Epithelial cell of proximal tubule (primary cell): ENCODE measurements at regions not wholly inside any gene's neighbourhood (a gene's known extent, or its start where the extent isn't known, plus 50 kb on each side); places are given as distances from the start of the nearest gene placed in this dataset.
"Not testable (repeated sequence)": the region's sequence is repeated elsewhere in the genome, so short reads cannot be mapped to it uniquely, and the experiment has no call there.

Experiments used
- DNase-seq: peaks from one replicate; pipeline ENCODE4 v3.0.0-alpha.2; 2011; ENCODE audit warnings: low read depth
- H3K4me3 ChIP-seq: 2 replicates; pipeline ENCODE4 v1.5.1; 2011; ENCODE audit warnings: low read depth, mild to moderate bottlenecking, low read length
- TF ChIP-seq, protein P1 (sequence below): conservative IDR thresholded peaks from 2 replicates; pipeline ENCODE4 v1.5.1; 2012; ENCODE audit warnings: low read depth, mild to moderate bottlenecking, low read length

- TF ChIP-seq, protein P1, sequence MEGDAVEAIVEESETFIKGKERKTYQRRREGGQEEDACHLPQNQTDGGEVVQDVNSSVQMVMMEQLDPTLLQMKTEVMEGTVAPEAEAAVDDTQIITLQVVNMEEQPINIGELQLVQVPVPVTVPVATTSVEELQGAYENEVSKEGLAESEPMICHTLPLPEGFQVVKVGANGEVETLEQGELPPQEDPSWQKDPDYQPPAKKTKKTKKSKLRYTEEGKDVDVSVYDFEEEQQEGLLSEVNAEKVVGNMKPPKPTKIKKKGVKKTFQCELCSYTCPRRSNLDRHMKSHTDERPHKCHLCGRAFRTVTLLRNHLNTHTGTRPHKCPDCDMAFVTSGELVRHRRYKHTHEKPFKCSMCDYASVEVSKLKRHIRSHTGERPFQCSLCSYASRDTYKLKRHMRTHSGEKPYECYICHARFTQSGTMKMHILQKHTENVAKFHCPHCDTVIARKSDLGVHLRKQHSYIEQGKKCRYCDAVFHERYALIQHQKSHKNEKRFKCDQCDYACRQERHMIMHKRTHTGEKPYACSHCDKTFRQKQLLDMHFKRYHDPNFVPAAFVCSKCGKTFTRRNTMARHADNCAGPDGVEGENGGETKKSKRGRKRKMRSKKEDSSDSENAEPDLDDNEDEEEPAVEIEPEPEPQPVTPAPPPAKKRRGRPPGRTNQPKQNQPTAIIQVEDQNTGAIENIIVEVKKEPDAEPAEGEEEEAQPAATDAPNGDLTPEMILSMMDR, result no peak
- no peak overlapping the region for H3K4me3 ChIP-seq
- DNase-seq, result no peak
Observed at GRCh38 chr12:68482660-68483059, 128.0 kb upstream of the RAP1B start.

DNA sequence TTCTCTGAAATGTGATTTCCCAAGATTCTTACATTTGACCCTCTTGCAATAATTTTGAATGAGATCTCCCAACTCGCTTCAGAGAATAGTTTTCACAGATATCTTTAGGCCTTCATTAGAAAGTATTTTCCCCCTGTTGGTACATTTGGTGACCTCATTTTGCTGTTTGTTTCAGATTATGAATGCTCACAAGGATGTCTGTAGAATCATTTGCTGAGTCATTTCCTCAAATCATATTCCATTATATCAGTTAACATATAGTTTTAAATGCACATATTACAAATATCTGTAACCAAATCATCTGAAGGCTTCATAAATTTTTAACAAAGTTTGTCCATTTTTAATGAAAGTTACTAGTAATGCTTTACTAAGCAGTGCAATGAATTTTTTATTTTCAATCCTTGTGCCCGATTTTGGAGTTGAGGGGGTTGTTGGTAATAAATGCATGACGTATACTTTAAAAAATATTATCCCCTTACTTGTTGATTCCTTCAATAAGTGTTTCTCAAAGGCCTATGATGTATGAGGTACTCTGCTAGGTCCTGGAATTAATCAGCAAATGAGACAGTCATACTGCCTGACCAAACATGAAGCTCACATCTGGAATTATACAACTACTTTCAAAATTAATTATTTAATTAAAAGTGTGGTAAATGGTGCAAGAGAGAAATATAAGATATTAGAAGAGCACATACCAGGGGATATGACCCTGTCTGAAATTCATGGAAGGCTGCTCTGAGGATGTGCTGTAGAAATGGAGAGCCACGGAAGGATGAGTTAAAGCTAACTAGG is 126.9 kb upstream of the RAP1B start:
- no peak overlapping the region for H3K4me3 ChIP-seq
- DNase-seq, result no peak
- TF ChIP-seq, protein P1, result no peak

- not testable (repeated sequence) for DNase-seq
Observed at GRCh38 chr12:68484578-68484977, 126.1 kb upstream of the RAP1B start.

DNA sequence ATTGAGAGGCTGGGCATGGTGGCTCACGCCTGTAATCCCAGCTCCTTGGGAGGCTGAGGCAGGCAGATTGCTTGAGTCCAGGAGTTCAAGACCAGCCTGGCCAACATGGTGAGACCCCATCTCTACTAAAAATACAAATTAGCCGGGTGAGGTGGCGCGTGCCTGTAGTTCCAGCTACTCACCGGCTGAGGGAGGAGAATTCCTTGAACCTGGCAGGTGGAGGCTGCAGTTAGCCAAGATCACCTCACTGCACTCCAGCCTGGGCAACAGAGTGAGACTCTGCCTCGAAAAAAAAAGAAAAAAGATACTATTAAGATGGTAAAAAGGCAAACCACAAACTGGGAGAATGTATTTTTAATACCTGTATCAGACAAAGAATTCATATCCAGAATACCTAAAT is 124.2 kb upstream of the RAP1B start:
- H3K4me3 ChIP-seq, DNase-seq: not testable (repeated sequence)

More at GRCh38 chr12:68484578-68484977, 126.1 kb upstream of the RAP1B start:
- H3K4me3 ChIP-seq, result not testable (repeated sequence)

- no peak overlapping the region for H3K4me3 ChIP-seq
- DNase-seq, result no peak
- TF ChIP-seq, protein P1, result no peak
Observed at GRCh38 chr12:68487721-68488309, 122.9 kb upstream of the RAP1B start.

GRCh38 chr12:68489273-68489672 is 121.4 kb upstream of the RAP1B start:
- DNase-seq, result no peak
- TF ChIP-seq, protein P1, result no peak

GRCh38 chr12:68490476-68490875 is 120.2 kb upstream of the RAP1B start:
- TF ChIP-seq, protein P1, result no peak
- no peak overlapping the region for H3K4me3 ChIP-seq
- no peak for DNase-seq

More at GRCh38 chr12:68489273-68489672, 121.4 kb upstream of the RAP1B start:
- no peak overlapping the region for H3K4me3 ChIP-seq
